GM19043 (cell line): ENCODE measurements at regions not wholly inside any gene's neighbourhood (a gene's known extent, or its start where the extent isn't known, plus 50 kb on each side); places are given as distances from the start of the nearest gene placed in this dataset.

Source experiments
- ATAC-seq: cut with Tn5 transposase; IDR thresholded peaks from one replicate; pipeline ENCODE4 v1.9.1; 2021; ENCODE audit warnings: low read depth; ENCODE audit not compliant: unreplicated experiment

GRCh38 chr14:101024686-101025085, 121.2 kb upstream of the RTL1 start:
- no peak for ATAC-seq

- no peak for ATAC-seq
These were observed 121.6 kb upstream of the RTL1 start for GRCh38 chr14:101025131-101025530.

- no peak for ATAC-seq
These were observed 122.2 kb upstream of the RTL1 start for GRCh38 chr14:101025696-101026095.

- no peak for ATAC-seq
These were observed 122.8 kb upstream of the RTL1 start for GRCh38 chr14:101026341-101026740.

GRCh38 chr14:101027291-101027690, 123.8 kb upstream of the RTL1 start:
- no peak for ATAC-seq

- no peak for ATAC-seq
These were observed 124.4 kb upstream of the RTL1 start for GRCh38 chr14:101027966-101028365.

- no peak for ATAC-seq
These were observed 125.6 kb upstream of the RTL1 start for GRCh38 chr14:101028971-101029667.

- no peak for ATAC-seq
These were observed 126.3 kb upstream of the RTL1 start for GRCh38 chr14:101029668-101030290.

- ATAC-seq = no peak
These were observed 127.1 kb upstream of the RTL1 start for GRCh38 chr14:101030586-101030985.

- no peak for ATAC-seq
These were observed 127.7 kb upstream of the RTL1 start for GRCh38 chr14:101031186-101031585.

- ATAC-seq = no peak
These were observed 128.2 kb upstream of the RTL1 start for GRCh38 chr14:101031721-101032120.

GRCh38 chr14:101032433-101032832, 128.9 kb upstream of the RTL1 start:
- ATAC-seq = no peak

GRCh38 chr14:101033006-101033405, 129.5 kb upstream of the RTL1 start:
- ATAC-seq = no peak

GRCh38 chr14:101033446-101034165, 130.1 kb upstream of the RTL1 start:
- ATAC-seq = no peak

GRCh38 chr14:101034986-101035385, 131.5 kb upstream of the RTL1 start:
- ATAC-seq = no peak

- no peak for ATAC-seq
These were observed 132.1 kb upstream of the RTL1 start for GRCh38 chr14:101035466-101036225.

- no peak for ATAC-seq
These were observed 133.7 kb upstream of the RTL1 start for GRCh38 chr14:101037021-101037817.

- no peak for ATAC-seq
These were observed 135.7 kb upstream of the RTL1 start for GRCh38 chr14:101039031-101039754.

GRCh38 chr14:101039755-101040138, 136.2 kb upstream of the RTL1 start:
- no peak for ATAC-seq
